Thoracic aorta (tissue), 2 donors: ENCODE measurements at regions not wholly inside any gene's neighbourhood (a gene's known extent, or its start where the extent isn't known, plus 50 kb on each side); places are given as distances from the start of the nearest gene placed in this dataset.

ENCODE experiments used
- ATAC-seq: fragments of 150-250 bp; one replicate; pipeline ENCODE4 v1.8.0; 2017; ENCODE audit warnings: low read depth; ENCODE audit not compliant: insufficient number of reproducible peaks, low FRiP score
- DNase-seq: peaks from one replicate; pipeline ENCODE4 v3.0.0-alpha.2; 2020; ENCODE audit warnings: low spot score
- H3K27ac ChIP-seq, 2 donors: fragments of 200-600 bp; sonication (generic); 1 replicate in 1 of 2; 2 replicates in 1 of 2; pipeline ENCODE4 v1.5.1; 2016; ENCODE audit warnings: mild to moderate bottlenecking in 2 of 2, moderate library complexity in 2 of 2
- H3K27me3 ChIP-seq: fragments of 200-600 bp; sonication (generic); replicated peaks from 2 replicates; pipeline ENCODE4 v1.6.0; 2016; ENCODE audit warnings: mild to moderate bottlenecking; ENCODE audit not compliant: insufficient read depth
- H3K36me3 ChIP-seq: fragments of 200-600 bp; sonication (generic); one replicate; pipeline ENCODE4 v1.5.1; 2016
- H3K4me1 ChIP-seq, 2 donors: fragments of 200-600 bp; sonication (generic); 1 replicate in 1 of 2; 2 replicates in 1 of 2; pipeline versions ENCODE4 v1.5.1 to v1.6.0; 2016; ENCODE audit warnings: low read depth in 2 of 2, mild to moderate bottlenecking in 1 of 2; ENCODE audit not compliant: control insufficient read depth in 1 of 2
- H3K4me3 ChIP-seq: fragments of 200-600 bp; sonication (generic); 2 replicates; pipeline ENCODE4 v1.5.1; 2016; ENCODE audit warnings: mild to moderate bottlenecking
- H3K9me3 ChIP-seq: fragments of 200-600 bp; sonication (generic); 2 replicates; pipeline ENCODE4 v1.5.1; 2016
- CTCF ChIP-seq: fragments of 200-600 bp; sonication (generic); IDR thresholded peaks from one replicate; pipeline ENCODE4 v1.5.1; 2019; ENCODE audit warnings: antibody characterized with exemption

GRCh38 chr4:27215220-27215826 is 354.7 kb downstream of the STIM2 start:
- Histone ChIP-seq H3K9me3 (no peaks in the 10 kb centered on the region), H3K4me1 (peaks cover 6 to 37% of the 10 kb centered on the region in 2 donors), H3K4me3 (no peak overlapping the region), H3K27ac (peak overlapping the region; percentile 66 to 70), H3K36me3 (no peaks in the 10 kb centered on the region), H3K27me3 (no peaks in the 10 kb centered on the region)
- no peak for DNase-seq
- TF ChIP-seq CTCF, result no peak
- peak; percentile 80 for ATAC-seq

GRCh38 chr4:27217261-27217769 is 356.7 kb downstream of the STIM2 start:
- no peak for TF ChIP-seq CTCF
- Histone ChIP-seq H3K4me3 (no peak overlapping the region), H3K27me3 (no peaks in the 10 kb centered on the region), H3K27ac (no peak overlapping the region), H3K9me3 (no peaks in the 10 kb centered on the region), H3K4me1 (peaks cover 6 to 37% of the 10 kb centered on the region in 2 donors), H3K36me3 (no peaks in the 10 kb centered on the region)
- DNase-seq, result no peak
- no peak for ATAC-seq

- Histone ChIP-seq H3K27me3 (no peaks in the 10 kb centered on the region), H3K36me3 (no peaks in the 10 kb centered on the region), H3K4me1 (peaks cover 6 to 37% of the 10 kb centered on the region in 2 donors), H3K4me3 (no peak overlapping the region), H3K9me3 (no peaks in the 10 kb centered on the region), H3K27ac (no peak overlapping the region)
- ATAC-seq, result no peak
- no peak for TF ChIP-seq CTCF
- no peak for DNase-seq
These were observed 357.4 kb downstream of the STIM2 start for GRCh38 chr4:27218013-27218412.

GRCh38 chr4:27223326-27223725 is 362.7 kb downstream of the STIM2 start:
- no peak for DNase-seq
- Histone ChIP-seq H3K27ac (no peak overlapping the region), H3K27me3 (no peaks in the 10 kb centered on the region), H3K9me3 (no peaks in the 10 kb centered on the region), H3K4me1 (no peaks in the 10 kb centered on the region), H3K36me3 (no peaks in the 10 kb centered on the region), H3K4me3 (no peak overlapping the region)
- no peak for TF ChIP-seq CTCF
- ATAC-seq, result no peak

- H3K36me3 ChIP-seq, result no peaks in the 10 kb centered on the region
- no peak for TF ChIP-seq CTCF
- no peaks in the 10 kb centered on the region for H3K9me3 ChIP-seq
- peaks cover 0 to 2% of the 10 kb centered on the region in 2 donors for H3K4me1 ChIP-seq
- no peaks in the 10 kb centered on the region for H3K27me3 ChIP-seq
- DNase-seq (no peak), ATAC-seq (no peak)
- no peak overlapping the region for H3K4me3 ChIP-seq
- no peak overlapping the region for H3K27ac ChIP-seq
These were observed 372.9 kb downstream of the STIM2 start for GRCh38 chr4:27233531-27233930.
